Stimulated activated naive CD8-positive, alpha-beta T cell treated with anti-CD3 and anti-CD28 coated beads, Interleukin-15, amount 100 ng/mL, for 72 hours (primary cell): ENCODE measurements at regions not wholly inside any gene's neighbourhood (a gene's known extent, or its start where the extent isn't known, plus 50 kb on each side); places are given as distances from the start of the nearest gene placed in this dataset.
"Not testable (repeated sequence)": the region's sequence is repeated elsewhere in the genome, so short reads cannot be mapped to it uniquely, and the experiment has no call there.

ENCODE experiments used
- ATAC-seq: fragments of 150-1000 bp; cut with Tn5 transposase; 2 replicates; pipeline ENCODE4 v1.10.0; 2021; ENCODE audit warnings: mild to moderate bottlenecking, moderate library complexity
- DNase-seq, 2 donors: peaks; one replicate each; pipeline ENCODE4 v3.0.0; 2021 to 2022
- H3K27ac Mint-ChIP-seq, 2 donors: one replicate each; pipeline ENCODE4 v1.8.0; 2022; ENCODE audit warnings: mild to moderate bottlenecking in 2 of 2, mixed read lengths in 2 of 2, moderate library complexity in 2 of 2
- H3K27me3 Mint-ChIP-seq: one replicate; pipeline ENCODE4 v1.8.0; 2022; ENCODE audit warnings: mixed read lengths
- H3K4me1 Mint-ChIP-seq: one replicate; pipeline ENCODE4 v1.8.0; 2022; ENCODE audit warnings: mild to moderate bottlenecking, mixed read lengths
- H3K4me3 Mint-ChIP-seq, 2 donors: one replicate each; pipeline ENCODE4 v1.8.0; 2022; ENCODE audit warnings: mild to moderate bottlenecking in 2 of 2, mixed read lengths in 2 of 2, moderate library complexity in 1 of 2
- H3K9me3 Mint-ChIP-seq, 2 donors: one replicate each; pipeline ENCODE4 v1.8.0; 2022; ENCODE audit warnings: mixed read lengths in 2 of 2

DNA sequence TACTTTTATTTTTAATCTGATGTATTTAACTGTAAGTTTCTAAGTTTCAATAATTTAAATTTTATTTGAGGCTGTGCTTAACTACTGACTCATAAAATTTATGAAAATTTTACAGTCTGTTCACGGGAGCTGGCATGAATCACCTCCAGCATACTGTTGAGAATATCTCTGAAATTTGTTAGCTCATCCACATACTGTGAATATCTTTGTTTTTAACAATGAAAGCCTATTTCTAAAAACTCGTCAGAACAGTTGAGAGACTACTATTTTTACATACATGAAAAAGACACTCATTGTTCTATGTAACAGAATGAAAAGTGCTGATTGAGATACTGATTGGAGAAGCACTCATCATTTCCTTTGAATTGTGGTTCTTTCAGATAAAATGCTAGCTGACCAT is 749.3 kb downstream of the TENT5A start:
- DNase-seq (no peak), ATAC-seq (no peak)
- Mint-ChIP-seq H3K9me3 (no peaks in the 10 kb centered on the region), H3K27ac (no peak overlapping the region), H3K4me1 (no peaks in the 10 kb centered on the region), H3K4me3 (no peak overlapping the region), H3K27me3 (no peaks in the 10 kb centered on the region)

DNA sequence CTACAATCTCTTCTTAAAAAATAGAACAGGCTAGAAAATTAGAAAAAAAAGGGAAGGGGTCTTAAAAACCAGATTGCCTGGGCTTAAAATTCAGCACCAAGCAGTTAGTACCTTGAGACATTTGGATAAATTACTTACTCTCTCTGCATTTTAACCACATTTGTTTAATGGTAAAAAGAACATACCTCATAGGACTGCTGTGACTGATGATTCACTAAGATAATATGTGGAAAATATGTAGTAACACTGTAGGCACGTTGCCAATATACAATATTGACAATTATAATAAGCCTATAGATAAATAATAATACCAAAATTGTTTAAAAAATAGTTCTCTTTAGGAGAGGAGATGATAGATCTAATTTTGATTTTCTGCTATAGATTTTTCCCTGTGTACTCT is 750.4 kb downstream of the TENT5A start:
- Mint-ChIP-seq H3K27me3 (no peaks in the 10 kb centered on the region), H3K4me3 (no peak overlapping the region), H3K9me3 (no peaks in the 10 kb centered on the region), H3K4me1 (no peaks in the 10 kb centered on the region), H3K27ac (no peak overlapping the region)
- DNase-seq (no peak), ATAC-seq (no peak)

DNA sequence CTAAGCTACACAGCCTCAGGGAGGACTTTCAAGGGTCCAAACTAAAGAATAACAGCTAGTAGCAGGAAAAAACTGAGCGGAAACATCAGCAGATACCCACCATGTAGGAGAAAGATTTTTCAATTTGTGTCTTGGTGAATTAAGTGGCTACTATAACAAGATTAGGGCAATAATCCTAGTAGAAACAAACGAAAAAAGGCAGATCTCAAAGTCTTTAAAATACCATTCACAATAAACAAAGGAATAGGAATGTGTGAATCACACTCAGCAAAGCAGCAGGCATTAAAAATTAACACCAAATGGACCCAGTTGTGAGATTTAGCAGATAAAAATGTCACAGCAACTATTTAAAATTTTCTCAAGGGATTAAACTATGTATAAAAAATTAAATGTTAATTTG is 761.2 kb downstream of the TENT5A start:
- no peaks in the 10 kb centered on the region for H3K4me1 Mint-ChIP-seq
- DNase-seq: no peak
- no peak overlapping the region for H3K27ac Mint-ChIP-seq
- no peak overlapping the region for H3K4me3 Mint-ChIP-seq
- H3K27me3 Mint-ChIP-seq: no peaks in the 10 kb centered on the region
- no peak for ATAC-seq
- H3K9me3 Mint-ChIP-seq: peaks cover 13 to 16% of the 10 kb centered on the region in 2 donors

DNA sequence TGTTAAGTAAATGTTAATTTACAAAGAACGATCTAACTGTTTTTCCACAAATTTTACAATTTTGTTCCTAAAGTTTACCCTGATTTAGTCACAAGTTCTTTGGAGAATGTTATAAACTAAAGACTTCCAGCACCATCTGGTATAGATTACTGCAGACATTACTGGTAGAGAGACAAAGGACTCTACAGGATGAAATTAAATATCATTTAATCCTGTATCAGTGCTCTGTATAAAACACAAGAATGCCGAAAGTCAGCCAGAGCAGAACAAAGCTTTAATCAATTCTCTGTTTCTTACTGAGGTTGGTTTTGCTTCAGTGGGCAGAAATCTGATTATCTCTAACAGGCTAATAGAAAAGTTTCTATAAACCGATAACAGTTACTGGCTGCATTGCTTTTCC is 763.6 kb downstream of the TENT5A start:
- no peak for ATAC-seq
- no peaks in the 10 kb centered on the region for H3K27me3 Mint-ChIP-seq
- no peak overlapping the region for H3K27ac Mint-ChIP-seq
- H3K4me3 Mint-ChIP-seq: no peak overlapping the region
- peaks cover 7 to 8% of the 10 kb centered on the region in 2 donors for H3K9me3 Mint-ChIP-seq
- no peaks in the 10 kb centered on the region for H3K4me1 Mint-ChIP-seq
- DNase-seq: no peak

DNA sequence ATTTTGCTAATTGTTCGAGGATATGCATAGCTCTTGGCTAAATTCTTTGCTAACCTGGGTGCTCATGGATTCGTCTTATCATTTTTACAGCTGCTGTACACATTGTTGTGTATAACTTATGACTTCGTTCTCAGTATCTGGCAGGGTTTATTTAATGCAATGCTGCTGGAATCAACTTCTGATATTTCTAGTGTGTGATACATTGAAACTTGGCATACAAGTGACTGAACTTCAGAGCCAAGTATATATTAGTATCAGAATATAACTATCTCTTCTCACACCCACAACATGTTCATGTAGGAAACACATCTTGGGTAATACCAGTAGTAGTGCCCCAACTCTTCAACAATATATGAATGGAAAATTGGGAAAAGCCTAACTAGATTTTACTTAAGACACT is 764.2 kb downstream of the TENT5A start:
- no peak overlapping the region for H3K4me3 Mint-ChIP-seq
- H3K27ac Mint-ChIP-seq: no peak overlapping the region
- no peaks in the 10 kb centered on the region for H3K27me3 Mint-ChIP-seq
- no peak for ATAC-seq
- peaks cover 7 to 8% of the 10 kb centered on the region in 2 donors for H3K9me3 Mint-ChIP-seq
- no peaks in the 10 kb centered on the region for H3K4me1 Mint-ChIP-seq
- DNase-seq: no peak

DNA sequence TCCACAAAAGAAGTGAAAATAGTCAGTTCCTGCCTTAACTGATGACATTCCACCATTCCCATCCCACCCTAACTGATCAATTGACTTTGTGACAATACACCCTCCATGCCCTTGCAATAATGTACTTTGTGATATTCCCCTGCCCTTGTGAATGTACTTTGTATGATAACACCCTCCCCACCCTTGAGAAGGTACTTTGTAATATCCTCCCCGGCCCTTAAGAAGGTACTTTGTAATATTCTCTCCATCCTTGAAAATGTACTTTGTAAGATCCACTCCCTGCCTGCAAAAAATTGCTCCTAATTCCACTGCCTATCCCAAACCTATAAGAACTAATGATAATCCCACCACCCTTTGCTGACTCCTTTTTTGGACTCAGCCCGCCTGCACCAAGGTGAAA is 771.3 kb downstream of the TENT5A start:
- not testable (repeated sequence) for H3K4me3 Mint-ChIP-seq, H3K27ac Mint-ChIP-seq, ATAC-seq, H3K4me1 Mint-ChIP-seq, H3K27me3 Mint-ChIP-seq, DNase-seq
- H3K9me3 Mint-ChIP-seq: peaks cover 0 to 14% of the 10 kb centered on the region in 2 donors

DNA sequence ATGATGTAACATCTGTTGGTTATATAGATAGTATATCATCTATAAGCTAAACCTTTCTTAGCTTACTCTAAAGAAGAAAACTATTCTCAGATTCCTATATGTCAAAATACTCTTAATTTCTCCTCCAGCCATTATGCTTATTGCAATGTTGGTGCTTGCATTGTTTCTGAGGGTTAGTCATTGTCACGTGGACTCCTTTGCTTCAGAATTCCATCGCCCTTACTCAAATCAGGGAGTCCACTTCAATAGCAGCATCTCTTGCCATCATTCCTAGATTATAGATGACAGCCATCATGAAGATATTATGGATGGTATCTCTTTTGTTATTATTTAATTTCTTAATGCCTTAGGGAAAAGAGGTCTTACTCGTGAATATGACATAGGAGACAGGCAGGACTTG is 776.1 kb downstream of the TENT5A start:
- Mint-ChIP-seq H3K4me1 (no peaks in the 10 kb centered on the region), H3K4me3 (no peak overlapping the region), H3K27me3 (no peaks in the 10 kb centered on the region), H3K27ac (no peak overlapping the region), H3K9me3 (peaks cover 0 to 12% of the 10 kb centered on the region in 2 donors)
- no peak for ATAC-seq
- DNase-seq: no peak

DNA sequence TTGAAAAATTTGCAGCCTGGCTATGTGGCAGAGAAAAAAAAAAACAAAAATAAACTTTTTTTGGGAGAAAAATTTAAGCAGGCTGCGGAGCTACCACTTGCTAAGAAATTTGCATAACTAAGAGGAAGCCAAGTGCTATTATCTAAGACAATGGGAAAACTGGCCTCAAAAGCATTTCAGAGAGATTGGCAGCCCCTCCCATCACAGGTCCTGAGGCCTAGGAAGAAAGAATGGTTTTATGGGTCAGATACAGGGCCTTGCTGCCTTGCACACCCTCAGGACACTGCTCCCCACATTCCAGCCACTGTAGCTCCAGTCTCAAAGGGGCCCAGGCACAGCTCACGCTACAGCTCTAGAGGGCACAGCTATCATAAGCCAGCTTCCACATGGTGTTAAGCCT is 777.9 kb downstream of the TENT5A start:
- DNase-seq (no peak), ATAC-seq (no peak)
- H3K9me3 Mint-ChIP-seq: peaks cover 0 to 8% of the 10 kb centered on the region in 2 donors
- H3K27ac Mint-ChIP-seq: no peak overlapping the region
- H3K4me1 Mint-ChIP-seq: no peaks in the 10 kb centered on the region
- H3K27me3 Mint-ChIP-seq: no peaks in the 10 kb centered on the region
- no peak overlapping the region for H3K4me3 Mint-ChIP-seq

DNA sequence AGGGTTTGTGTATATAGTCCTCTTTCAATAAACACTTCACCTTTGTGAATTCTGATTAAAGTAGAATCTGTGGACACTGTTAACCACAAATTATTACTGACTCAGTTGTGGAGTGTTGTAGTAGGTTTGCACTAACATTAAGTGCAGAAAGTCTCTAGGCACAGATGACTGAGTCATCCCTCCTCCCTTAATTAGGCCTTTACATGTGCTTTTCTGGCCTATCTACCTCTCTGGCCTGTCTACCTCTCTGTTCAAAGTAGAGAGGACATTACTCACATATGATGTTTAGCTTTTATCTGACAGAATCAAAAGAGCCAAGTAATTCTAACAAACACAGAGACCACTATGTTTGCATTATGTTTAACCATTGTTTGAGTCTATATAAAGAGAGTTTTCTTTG is 783.0 kb downstream of the TENT5A start:
- no peak for ATAC-seq
- Mint-ChIP-seq H3K4me1 (no peaks in the 10 kb centered on the region), H3K27ac (no peak overlapping the region), H3K27me3 (no peaks in the 10 kb centered on the region), H3K9me3 (no peaks in the 10 kb centered on the region), H3K4me3 (no peak overlapping the region)
- DNase-seq: no peak

DNA sequence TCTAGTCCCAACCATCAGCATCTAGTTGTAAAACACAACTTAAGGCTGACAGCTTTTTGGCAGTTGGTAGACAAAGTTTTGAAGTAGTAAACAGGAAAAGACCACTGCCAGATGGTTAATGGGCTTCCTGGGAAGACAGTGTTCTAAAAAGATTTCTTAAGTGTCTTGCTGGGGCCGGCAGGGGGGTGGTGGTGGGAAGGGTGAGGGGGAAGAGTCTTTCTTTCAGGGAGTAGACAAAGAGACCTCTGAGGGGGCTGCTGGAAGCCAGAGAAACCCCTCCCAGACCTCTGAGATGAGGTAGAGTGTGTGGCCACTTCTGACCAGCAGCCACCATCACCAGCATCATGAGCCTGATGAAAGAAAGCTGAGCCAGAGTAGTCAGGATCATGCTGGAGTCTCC is 784.9 kb downstream of the TENT5A start:
- ATAC-seq: no peak

DNA sequence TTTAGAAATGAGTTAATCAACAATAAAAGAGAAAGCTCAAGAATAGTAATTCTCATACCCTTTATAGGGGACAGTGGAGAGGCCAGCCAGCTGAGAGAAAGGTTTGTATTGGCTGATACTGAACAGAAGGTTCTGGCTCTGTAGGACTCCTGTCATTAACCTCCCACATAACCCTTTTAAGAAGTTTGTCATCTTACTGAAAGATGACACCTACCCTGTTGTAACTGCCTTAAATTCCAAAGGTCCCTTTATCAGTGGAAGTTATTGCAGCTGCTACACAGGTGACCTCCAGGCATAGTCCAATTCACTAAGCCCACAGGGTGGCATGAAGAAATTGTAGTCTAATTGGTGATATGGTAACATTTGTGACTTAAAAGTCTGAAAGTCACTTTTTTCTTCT is 790.1 kb downstream of the TENT5A start:
- H3K4me3 Mint-ChIP-seq: no peak overlapping the region
- no peaks in the 10 kb centered on the region for H3K9me3 Mint-ChIP-seq
- ATAC-seq (no peak), DNase-seq (no peak)
- H3K27ac Mint-ChIP-seq: no peak overlapping the region
- no peaks in the 10 kb centered on the region for H3K27me3 Mint-ChIP-seq
- no peaks in the 10 kb centered on the region for H3K4me1 Mint-ChIP-seq

More for the DNA sequence above, 784.9 kb downstream of the TENT5A start:
- Mint-ChIP-seq H3K9me3 (no peaks in the 10 kb centered on the region), H3K4me1 (no peaks in the 10 kb centered on the region), H3K27ac (no peak overlapping the region), H3K4me3 (no peak overlapping the region), H3K27me3 (no peaks in the 10 kb centered on the region)
- no peak for DNase-seq

DNA sequence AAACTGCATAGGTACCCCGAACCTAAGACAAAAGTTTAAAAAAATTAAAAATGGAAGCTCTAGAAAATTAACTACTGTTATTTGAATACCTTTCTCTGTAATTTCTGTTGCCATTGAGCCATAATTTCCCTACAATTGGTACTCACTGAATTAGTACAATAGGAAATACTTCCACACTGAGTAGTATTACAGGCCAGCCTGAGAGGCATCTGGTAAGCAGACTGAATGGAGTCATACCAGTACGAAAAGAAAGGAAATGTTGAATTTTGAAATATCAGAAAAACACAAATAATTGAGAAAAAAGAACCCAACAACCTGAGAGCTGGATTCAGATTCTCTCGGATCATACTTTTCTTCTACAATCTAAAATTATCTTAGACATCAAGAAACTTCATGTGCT is 791.3 kb downstream of the TENT5A start:
- H3K4me3 Mint-ChIP-seq: no peak overlapping the region
- no peaks in the 10 kb centered on the region for H3K9me3 Mint-ChIP-seq
- no peak for ATAC-seq
- no peak for DNase-seq
- no peak overlapping the region for H3K27ac Mint-ChIP-seq
- no peaks in the 10 kb centered on the region for H3K4me1 Mint-ChIP-seq
- no peaks in the 10 kb centered on the region for H3K27me3 Mint-ChIP-seq

DNA sequence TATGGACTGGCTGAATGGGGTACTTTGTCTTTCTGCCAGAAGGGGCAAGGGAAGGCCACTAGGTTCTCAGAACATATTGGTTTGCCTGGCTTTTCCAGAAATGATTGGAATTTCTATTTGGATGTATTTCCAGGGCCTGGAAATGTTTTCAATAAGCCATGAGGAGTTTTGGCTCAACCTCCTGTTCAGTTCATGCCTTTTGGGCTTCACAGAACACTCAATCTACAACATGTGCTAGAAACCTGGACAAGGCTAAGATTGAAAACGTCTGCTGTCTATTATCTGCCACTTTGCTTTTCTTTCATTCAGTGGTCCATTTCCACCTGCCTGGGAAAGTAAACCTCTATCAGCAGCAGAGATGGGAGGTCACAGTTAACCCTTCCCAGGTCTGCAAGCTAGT is 793.4 kb downstream of the TENT5A start:
- Mint-ChIP-seq H3K4me3 (no peak overlapping the region), H3K27me3 (no peaks in the 10 kb centered on the region), H3K9me3 (no peaks in the 10 kb centered on the region), H3K4me1 (no peaks in the 10 kb centered on the region), H3K27ac (no peak overlapping the region)
- DNase-seq: no peak
- ATAC-seq: no peak

DNA sequence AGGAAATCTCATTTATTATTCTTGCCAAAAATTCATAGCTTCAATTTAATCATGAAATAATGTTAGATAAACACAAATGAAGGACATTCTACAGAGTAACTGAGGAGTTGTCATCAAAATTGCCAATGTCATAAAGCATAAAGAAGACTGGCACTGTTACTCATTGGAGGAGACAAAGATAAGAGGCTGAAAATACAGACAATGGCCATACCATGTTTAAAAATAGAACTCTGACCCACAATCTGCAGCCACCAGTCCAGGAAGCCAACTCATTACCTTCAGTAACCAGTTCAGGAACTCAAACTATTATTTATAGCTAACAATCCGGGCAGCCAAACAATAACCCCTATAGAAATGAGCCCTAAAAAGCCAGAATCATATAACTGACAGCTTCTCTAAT is 795.6 kb downstream of the TENT5A start:
- Mint-ChIP-seq H3K4me3 (no peak overlapping the region), H3K4me1 (no peaks in the 10 kb centered on the region), H3K9me3 (no peaks in the 10 kb centered on the region), H3K27ac (no peak overlapping the region), H3K27me3 (no peaks in the 10 kb centered on the region)
- ATAC-seq (no peak), DNase-seq (no peak)

DNA sequence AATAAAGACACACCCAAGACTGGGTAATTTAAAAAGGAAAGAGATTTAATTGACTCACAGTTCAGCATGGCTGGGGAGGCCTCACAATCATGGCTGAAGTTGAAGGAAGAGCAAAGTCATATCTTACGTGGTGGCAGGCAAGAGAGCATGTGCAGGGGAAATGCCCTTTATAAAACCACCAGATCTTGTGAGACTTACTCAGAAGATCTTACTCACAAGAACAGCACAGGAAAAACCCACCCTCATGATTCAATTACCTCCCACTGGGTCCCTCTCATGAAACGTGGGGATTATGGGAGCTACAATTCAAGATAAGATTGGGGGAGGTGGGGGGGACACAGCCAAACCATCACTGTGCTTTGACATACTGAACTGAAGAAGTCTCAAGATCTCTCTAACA is 800.0 kb downstream of the TENT5A start:
- ATAC-seq, H3K27me3 Mint-ChIP-seq, H3K9me3 Mint-ChIP-seq, H3K27ac Mint-ChIP-seq, H3K4me1 Mint-ChIP-seq, DNase-seq, H3K4me3 Mint-ChIP-seq: not testable (repeated sequence)

DNA sequence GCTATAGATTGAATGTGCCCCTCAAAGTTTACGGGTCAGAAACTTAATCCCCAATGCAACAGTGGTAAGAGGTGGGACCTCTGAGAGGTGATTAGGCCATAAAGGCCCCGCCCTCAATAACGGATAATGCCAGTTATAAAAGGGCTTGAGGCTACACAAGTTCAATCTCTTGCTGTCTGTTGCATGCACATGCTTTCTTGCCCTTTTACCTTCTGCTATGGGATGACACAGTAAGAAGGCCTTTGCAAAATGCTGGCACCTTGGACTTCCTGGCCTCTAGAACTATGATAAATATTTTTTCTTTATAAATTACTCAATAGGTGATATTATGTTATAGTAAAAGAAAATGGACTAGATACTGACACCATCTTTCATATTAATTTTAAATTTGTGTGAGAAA is 806.1 kb downstream of the TENT5A start:
- DNase-seq (no peak), ATAC-seq (no peak)
- Mint-ChIP-seq H3K27ac (no peak overlapping the region), H3K9me3 (peaks cover 0 to 5% of the 10 kb centered on the region in 2 donors), H3K4me3 (no peak overlapping the region), H3K4me1 (no peaks in the 10 kb centered on the region), H3K27me3 (no peaks in the 10 kb centered on the region)

DNA sequence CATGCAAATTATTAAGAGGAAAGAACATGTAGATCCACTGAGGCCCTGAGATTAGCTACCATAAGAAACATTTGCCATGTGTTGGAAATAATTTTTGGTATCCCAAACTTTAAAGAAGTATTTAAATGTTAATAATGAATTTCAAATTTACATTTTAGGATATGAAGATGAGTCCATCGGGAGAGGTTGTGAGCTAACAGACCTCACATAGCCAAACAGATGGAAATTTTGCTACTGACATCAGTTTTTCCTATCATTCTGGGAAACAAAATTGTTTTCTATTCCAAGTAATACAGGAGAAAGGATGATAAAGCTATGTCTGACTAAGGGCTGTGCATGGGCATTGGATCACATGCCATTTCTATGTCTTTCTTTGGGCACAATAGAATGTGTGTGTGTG is 809.6 kb downstream of the TENT5A start:
- H3K4me3 Mint-ChIP-seq: no peak overlapping the region
- no peaks in the 10 kb centered on the region for H3K27me3 Mint-ChIP-seq
- ATAC-seq: no peak

DNA sequence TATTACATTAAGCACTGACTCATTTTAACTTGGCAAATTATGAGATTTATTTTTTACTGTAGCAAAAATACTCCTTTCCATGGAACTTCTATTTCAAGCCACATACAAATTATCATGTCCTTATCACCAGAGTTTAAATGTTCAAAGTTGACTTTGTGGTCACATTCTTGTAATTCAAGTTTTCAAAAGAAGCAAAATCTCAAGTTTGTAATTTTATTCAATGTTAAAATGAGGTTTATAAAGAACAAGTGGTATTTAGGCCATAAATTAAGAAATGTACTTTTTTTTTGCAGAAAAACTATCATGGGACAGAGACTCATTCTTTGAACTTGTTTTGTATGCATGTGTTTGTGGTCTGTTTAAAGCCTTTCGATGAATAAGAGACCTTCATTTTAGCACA is 811.5 kb downstream of the TENT5A start:
- Mint-ChIP-seq H3K9me3 (peaks cover 0 to 16% of the 10 kb centered on the region in 2 donors), H3K4me1 (no peaks in the 10 kb centered on the region), H3K27ac (no peak overlapping the region), H3K4me3 (no peak overlapping the region), H3K27me3 (no peaks in the 10 kb centered on the region)
- no peak for DNase-seq
- no peak for ATAC-seq

More for the DNA sequence above, 809.6 kb downstream of the TENT5A start:
- DNase-seq: no peak
- peaks cover 0 to 6% of the 10 kb centered on the region in 2 donors for H3K9me3 Mint-ChIP-seq
- no peaks in the 10 kb centered on the region for H3K4me1 Mint-ChIP-seq
- H3K27ac Mint-ChIP-seq: no peak overlapping the region
